Right forelimb (tissue), 1 donor: ENCODE measurements at regions not wholly inside any gene's neighbourhood (a gene's known extent, or its start where the extent isn't known, plus 50 kb on each side); places are given as distances from the start of the nearest gene placed in this dataset.
"Not testable (repeated sequence)": the region's sequence is repeated elsewhere in the genome, so short reads cannot be mapped to it uniquely, and the experiment has no call there.

Source experiments
- DNase-seq: peaks from one replicate; pipeline ENCODE4 v3.0.0-alpha.2; 2018

GRCh38 chr14:48349689-48350088 lies 674.3 kb upstream of the MDGA2 start:
- DNase-seq = no peak

- no peak for DNase-seq
These were observed 665.7 kb upstream of the MDGA2 start for GRCh38 chr14:48341069-48341468.

- no peak for DNase-seq
These were observed 658.0 kb upstream of the MDGA2 start for GRCh38 chr14:48333221-48333920.

GRCh38 chr14:48331421-48331820 lies 656.0 kb upstream of the MDGA2 start:
- no peak for DNase-seq

- DNase-seq = no peak
These were observed 650.1 kb upstream of the MDGA2 start for GRCh38 chr14:48325486-48325885.

GRCh38 chr14:48323665-48324064 lies 648.3 kb upstream of the MDGA2 start:
- no peak for DNase-seq

- no peak for DNase-seq
These were observed 644.4 kb upstream of the MDGA2 start for GRCh38 chr14:48319823-48320222.

GRCh38 chr14:48304729-48305128 lies 629.3 kb upstream of the MDGA2 start:
- DNase-seq = no peak

GRCh38 chr14:48289701-48290100 lies 614.3 kb upstream of the MDGA2 start:
- DNase-seq = no peak

GRCh38 chr14:48285217-48285616 lies 609.8 kb upstream of the MDGA2 start:
- not testable (repeated sequence) for DNase-seq

- DNase-seq = no peak
These were observed 599.9 kb upstream of the MDGA2 start for GRCh38 chr14:48275301-48275700.

GRCh38 chr14:48274826-48275225 lies 599.4 kb upstream of the MDGA2 start:
- DNase-seq = no peak

- DNase-seq = not testable (repeated sequence)
These were observed 592.5 kb upstream of the MDGA2 start for GRCh38 chr14:48267926-48268325.

GRCh38 chr14:48266201-48266600 lies 590.8 kb upstream of the MDGA2 start:
- DNase-seq = not testable (repeated sequence)

GRCh38 chr14:48261436-48261835 lies 586.0 kb upstream of the MDGA2 start:
- DNase-seq = no peak

- DNase-seq = not testable (repeated sequence)
These were observed 585.2 kb upstream of the MDGA2 start for GRCh38 chr14:48260394-48261295.

GRCh38 chr14:48259876-48260275 lies 584.5 kb upstream of the MDGA2 start:
- DNase-seq = not testable (repeated sequence)

- DNase-seq = not testable (repeated sequence)
These were observed 583.8 kb upstream of the MDGA2 start for GRCh38 chr14:48259232-48259631.

GRCh38 chr14:48258703-48259102 lies 583.3 kb upstream of the MDGA2 start:
- DNase-seq = not testable (repeated sequence)

GRCh38 chr14:48253020-48253419 lies 577.6 kb upstream of the MDGA2 start:
- no peak for DNase-seq

- DNase-seq = no peak
These were observed 575.9 kb upstream of the MDGA2 start for GRCh38 chr14:48251290-48251689.

GRCh38 chr14:48250575-48250974 lies 575.2 kb upstream of the MDGA2 start:
- no peak for DNase-seq

- no peak for DNase-seq
These were observed 572.6 kb upstream of the MDGA2 start for GRCh38 chr14:48247977-48248376.

- DNase-seq = no peak
These were observed 568.5 kb upstream of the MDGA2 start for GRCh38 chr14:48243900-48244299.
